SK-N-SH (cell line): ENCODE measurements at regions not wholly inside any gene's neighbourhood (a gene's known extent, or its start where the extent isn't known, plus 50 kb on each side); places are given as distances from the start of the nearest gene placed in this dataset.

Source experiments
- CTCF ChIA-PET: fragments of 300-600, 350-600 bp; formaldehyde crosslinking; extraction: SDS; loops from one replicate; lab custom pipeline; 2021; lab: Yijun Ruan, JAX
- POLR2A ChIA-PET: fragments of 350-600 bp; sonication (Branson Sonifier 250); formaldehyde crosslinking; extraction: SDS; loops from one replicate; lab custom pipeline; 2020; ENCODE audit warnings: antibody characterized with exemption, inconsistent platforms; lab: Yijun Ruan, JAX
- DNase-seq: peaks from one replicate; pipeline ENCODE4 v3.0.0; 2012
- H2AFZ ChIP-seq: fragments of 200-600 bp; sonication (generic); 2 replicates; pipeline ENCODE4 v1.8.1; 2016; ENCODE audit warnings: antibody characterized with exemption, mild to moderate bottlenecking, low read depth
- H3F3A ChIP-seq: fragments of 200-600 bp; sonication (generic); replicated peaks from 2 replicates; pipeline ENCODE3; 2016; ENCODE audit warnings: antibody characterized with exemption, mild to moderate bottlenecking; ENCODE audit not compliant: insufficient read depth
- H3K27ac ChIP-seq, 2 experiments: fragments of 200-500 bp in 1 of 2; fragments of 200-600 bp in 1 of 2; sonication (Bioruptor generic) in 1 of 2; sonication (generic), shearing (Covaris generic) in 1 of 2; 2 replicates each; pipeline versions ENCODE4 v1.5.1 to v1.6.1; 2014 to 2016; ENCODE audit warnings: low read depth in 2 of 2, inconsistent platforms in 1 of 2, low read length in 1 of 2, mild to moderate bottlenecking in 1 of 2, mixed read lengths in 1 of 2
- H3K27me3 ChIP-seq: fragments of 200-600 bp; sonication (generic), shearing (Covaris generic); 2 replicates; pipeline ENCODE4 v1.6.1; 2016; ENCODE audit warnings: mixed run types; ENCODE audit not compliant: insufficient read depth
- H3K36me3 ChIP-seq, 2 experiments: fragments of 200-500 bp in 1 of 2; fragments of 200-600 bp in 1 of 2; sonication (Bioruptor generic) in 1 of 2; sonication (generic) in 1 of 2; replicated peaks in 1 of 2; 2 replicates each; pipeline versions ENCODE3 to v1.5.1; 2014 to 2016; ENCODE audit warnings: low read length in 1 of 2, mild to moderate bottlenecking in 1 of 2; ENCODE audit not compliant: insufficient read depth in 2 of 2, control insufficient read depth in 1 of 2
- H3K4me1 ChIP-seq, 2 experiments: fragments of 200-500 bp in 1 of 2; fragments of 200-600 bp in 1 of 2; sonication (Bioruptor generic) in 1 of 2; sonication (generic), shearing (Covaris generic) in 1 of 2; 2 replicates each; pipeline versions ENCODE4 v1.5.1 to v1.6.1; 2014 to 2016; ENCODE audit warnings: low read depth in 1 of 2, low read length in 1 of 2, mixed run types in 1 of 2; ENCODE audit not compliant: insufficient read depth in 2 of 2, control insufficient read depth in 1 of 2
- H3K4me2 ChIP-seq: fragments of 200-600 bp; sonication (generic), shearing (Covaris generic); 2 replicates; pipeline ENCODE4 v1.6.1; 2017; ENCODE audit warnings: mixed run types
- H3K4me3 ChIP-seq, 2 experiments: fragments of 200-500 bp in 1 of 2; fragments of 200-600 bp in 1 of 2; sonication (Bioruptor generic) in 1 of 2; sonication (generic), shearing (Covaris generic) in 1 of 2; 2 replicates each; pipeline versions ENCODE4 v1.5.1 to v1.8.1; 2014 to 2016; ENCODE audit warnings: low read depth in 2 of 2, inconsistent platforms in 1 of 2, low read length in 1 of 2, mild to moderate bottlenecking in 1 of 2, mixed read lengths in 1 of 2, moderate library complexity in 1 of 2
- H3K79me2 ChIP-seq: fragments of 200-600 bp; sonication (generic); 2 replicates; pipeline ENCODE4 v1.8.1; 2017; ENCODE audit warnings: mild to moderate bottlenecking; ENCODE audit not compliant: insufficient read depth
- H3K9ac ChIP-seq: fragments of 200-600 bp; sonication (generic); 2 replicates; pipeline ENCODE4 v1.6.1; 2017; ENCODE audit warnings: mixed run types
- H3K9me2 ChIP-seq: fragments of 200-600 bp; sonication (generic); 2 replicates; pipeline ENCODE4 v1.6.1; 2017; ENCODE audit warnings: mixed run types
- H3K9me3 ChIP-seq: fragments of 200-600 bp; sonication (generic); 2 replicates; pipeline ENCODE4 v1.6.1; 2017; ENCODE audit warnings: mixed run types, mild to moderate bottlenecking, moderate library complexity
- H4K20me1 ChIP-seq: fragments of 200-600 bp; sonication (generic); 2 replicates; pipeline ENCODE4 v1.6.1; 2017; ENCODE audit warnings: mild to moderate bottlenecking, mixed run types; ENCODE audit not compliant: insufficient read depth
- CHD2 ChIP-seq: fragments of 150-350 bp; IDR thresholded peaks from 2 replicates; pipeline ENCODE4 v1.6.1; 2018; ENCODE audit warnings: low read length; ENCODE audit not compliant: partially characterized antibody
- EP300 ChIP-seq, 2 experiments: IDR thresholded peaks; 2 replicates each; pipeline versions ENCODE4 v1.4.0 to v1.6.1; 2012; ENCODE audit warnings: borderline replicate concordance in 1 of 2, low read depth in 1 of 2, low read length in 1 of 2
- FOSL2 ChIP-seq: IDR thresholded peaks from 2 replicates; pipeline ENCODE4 v1.4.0; 2012; ENCODE audit warnings: low read depth, mild to moderate bottlenecking, moderate library complexity, borderline replicate concordance
- FOXJ3 ChIP-seq: sonication (generic); formaldehyde crosslinking; IDR thresholded peaks from 2 replicates; pipeline ENCODE4 v1.5.1; 2020; ENCODE audit warnings: mild to moderate bottlenecking, missing genetic modification reagents
- FOXM1 ChIP-seq: IDR thresholded peaks from 2 replicates; pipeline ENCODE4 v1.4.0; 2012; ENCODE audit warnings: low read depth, mild to moderate bottlenecking
- GATA2 ChIP-seq: sonication (generic); formaldehyde crosslinking; IDR thresholded peaks from 2 replicates; pipeline ENCODE4 v1.5.0; 2020; ENCODE audit warnings: mild to moderate bottlenecking, missing genetic modification reagents
- JUND ChIP-seq: IDR thresholded peaks from 2 replicates; pipeline ENCODE4 v1.4.0; 2012
- MAX ChIP-seq: IDR thresholded peaks from 2 replicates; pipeline ENCODE4 v1.4.0; 2012; ENCODE audit warnings: low read depth
- NRF1 ChIP-seq: IDR thresholded peaks from 2 replicates; pipeline ENCODE4 v1.6.1; 2012; ENCODE audit warnings: low read depth, mild to moderate bottlenecking, low read length
- PBX3 ChIP-seq: IDR thresholded peaks from 2 replicates; pipeline ENCODE4; 2012
- POLR2AphosphoS5 ChIP-seq: IDR thresholded peaks from 2 replicates; pipeline ENCODE4 v1.6.1; 2012; ENCODE audit warnings: low read depth, low read length
- RCOR1 ChIP-seq: fragments of 150-350 bp; IDR thresholded peaks from 2 replicates; pipeline ENCODE4 v1.6.1; 2017; ENCODE audit warnings: antibody characterized with exemption, low read length
- RFX5 ChIP-seq: IDR thresholded peaks from 2 replicates; pipeline ENCODE4 v1.6.1; 2012; ENCODE audit warnings: mild to moderate bottlenecking, improper control_type of control experiment, low read length
- RXRA ChIP-seq: IDR thresholded peaks from 2 replicates; pipeline ENCODE4 v1.4.0; 2012; ENCODE audit warnings: low read depth, mild to moderate bottlenecking, borderline replicate concordance
- TAF1 ChIP-seq: IDR thresholded peaks from 2 replicates; pipeline ENCODE4 v1.6.1; 2012; ENCODE audit warnings: low read depth, mild to moderate bottlenecking, low read length, moderate library complexity, borderline replicate concordance
- TEAD4 ChIP-seq: IDR thresholded peaks from 2 replicates; pipeline ENCODE4 v1.4.0; 2012; ENCODE audit warnings: mild to moderate bottlenecking, borderline replicate concordance; ENCODE audit not compliant: insufficient read depth
- YY1 ChIP-seq: IDR thresholded peaks from 2 replicates; pipeline ENCODE4 v1.4.0; 2012; ENCODE audit warnings: low read depth, mild to moderate bottlenecking
- ZBTB33 ChIP-seq: IDR thresholded peaks from 2 replicates; pipeline ENCODE4 v1.4.0; 2012; ENCODE audit warnings: low read depth, borderline replicate concordance
- WGBS: methylation state at CpG from one replicate; pipeline ENCODE4 v1.1.6; 2017; ENCODE audit warnings: low lambda C conversion rate; 5-methylcytosine and 5-hydroxymethylcytosine counted together

DNA sequence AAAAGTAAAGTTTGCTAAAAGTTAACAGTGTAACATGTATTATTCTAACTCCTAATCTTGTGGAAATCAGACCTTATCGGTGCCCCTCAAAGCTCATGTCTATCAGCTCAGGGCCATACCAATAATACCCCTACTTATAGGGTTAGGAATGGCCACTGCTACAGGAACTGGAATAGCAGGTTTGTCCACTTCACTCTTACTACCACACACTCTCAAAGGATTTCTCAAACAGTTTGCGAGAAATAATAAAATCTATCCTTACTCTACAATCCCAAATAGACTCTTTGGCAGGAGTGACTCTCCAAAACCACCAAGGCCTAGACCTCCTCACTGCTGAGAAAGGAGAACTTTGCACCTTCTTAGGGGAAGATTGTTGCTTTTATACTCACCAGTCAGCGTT, 1677.7 kb downstream of the OLFM4 start:
- POLR2A ChIA-PET, result no interaction called here
- no peaks in the 10 kb centered on the region for H3K27me3 ChIP-seq
- no peak for DNase-seq

GRCh38 chr13:54709546-54709945, 1680.9 kb downstream of the OLFM4 start:
- H3K4me2 ChIP-seq, result no peak overlapping the region
- no peaks in the 10 kb centered on the region for H4K20me1 ChIP-seq
- no peaks in the 10 kb centered on the region for H3K9me3 ChIP-seq
- no peak overlapping the region for H3K4me3 ChIP-seq
- H3K36me3 ChIP-seq, result no peaks in the 10 kb centered on the region
- H3K9me2 ChIP-seq, result no peaks in the 10 kb centered on the region
- H3K27me3 ChIP-seq, result no peaks in the 10 kb centered on the region
- DNase-seq, result no peak
- no peak overlapping the region for H3K27ac ChIP-seq
- CTCF ChIA-PET, result no interaction called here
- H3K9ac ChIP-seq, result no peak overlapping the region
- H3F3A ChIP-seq, result no peaks in the 10 kb centered on the region
- H2AFZ ChIP-seq, result no peak overlapping the region
- H3K4me1 ChIP-seq, result no peaks in the 10 kb centered on the region
- TF ChIP-seq FOXJ3 (CRISPR knock-in tag), result no peak
- no peak for TF ChIP-seq FOXM1
- no peak for TF ChIP-seq PBX3
- TF ChIP-seq EP300 (IDR thresholded peaks at IDR 0.05; ENCODE audit: borderline replicate concordance in 1 of 2, low read depth in 1 of 2, low read length in 1 of 2), result no peak
- no peak for TF ChIP-seq GATA2 (CRISPR knock-in tag)
- POLR2A ChIA-PET, result no interaction called here
- H3K79me2 ChIP-seq, result no peaks in the 10 kb centered on the region

More for the DNA sequence above, 1677.7 kb downstream of the OLFM4 start:
- Histone ChIP-seq H3K27ac (no peak overlapping the region), H4K20me1 (no peaks in the 10 kb centered on the region), H3K4me3 (no peak overlapping the region), H3K9me3 (no peaks in the 10 kb centered on the region), H2AFZ (no peak overlapping the region), H3K36me3 (no peaks in the 10 kb centered on the region), H3K4me2 (no peak overlapping the region), H3K4me1 (no peaks in the 10 kb centered on the region), H3K9me2 (no peaks in the 10 kb centered on the region), H3K9ac (no peak overlapping the region), H3F3A (no peaks in the 10 kb centered on the region), H3K79me2 (no peaks in the 10 kb centered on the region)
- no peak for TF ChIP-seq YY1
- TF ChIP-seq TAF1, result no peak
- CTCF ChIA-PET, result no interaction called here
- WGBS, result 5% methylated on average over 3 of the region's 3 CpGs

DNA sequence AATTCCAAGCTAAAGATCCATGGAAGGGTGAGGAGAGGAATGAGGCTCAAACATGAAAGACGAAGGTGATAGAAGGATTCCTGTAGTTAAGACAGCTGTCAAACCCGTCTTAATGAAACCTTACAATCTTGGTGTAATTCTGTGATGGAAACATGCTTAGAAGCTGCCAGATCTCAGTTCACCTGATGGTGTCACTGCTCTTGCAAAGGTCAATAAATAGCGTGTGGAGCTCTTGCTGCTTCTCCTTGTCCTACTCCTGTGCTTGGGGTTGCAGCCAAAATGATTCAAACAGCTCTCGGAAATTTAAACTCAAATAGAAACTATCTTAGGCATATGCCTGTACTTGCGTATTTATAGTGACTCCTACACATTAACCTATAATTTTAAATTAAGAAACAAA, 1705.0 kb downstream of the OLFM4 start:
- CTCF ChIA-PET, result no interaction called here
- Histone ChIP-seq H2AFZ (no peak overlapping the region), H3K36me3 (no peaks in the 10 kb centered on the region), H3F3A (no peaks in the 10 kb centered on the region), H3K4me1 (no peaks in the 10 kb centered on the region), H3K4me3 (no peak overlapping the region), H4K20me1 (no peaks in the 10 kb centered on the region), H3K9me2 (no peaks in the 10 kb centered on the region), H3K9ac (no peak overlapping the region), H3K27ac (no peak overlapping the region), H3K27me3 (no peaks in the 10 kb centered on the region), H3K4me2 (no peak overlapping the region), H3K9me3 (no peaks in the 10 kb centered on the region), H3K79me2 (no peaks in the 10 kb centered on the region)
- 3% methylated on average over 5 of the region's 5 CpGs for WGBS
- TF ChIP-seq MAX, result no peak
- no peak for TF ChIP-seq FOXM1
- no peak for TF ChIP-seq GATA2 (CRISPR knock-in tag)
- TF ChIP-seq ZBTB33, result no peak
- no peak for TF ChIP-seq RXRA
- TF ChIP-seq RFX5, result no peak
- no peak for TF ChIP-seq TEAD4
- no peak for TF ChIP-seq PBX3
- TF ChIP-seq POLR2AphosphoS5, result no peak
- TF ChIP-seq CHD2, result no peak
- no peak for TF ChIP-seq JUND
- TF ChIP-seq NRF1, result no peak
- TF ChIP-seq FOSL2, result no peak
- TF ChIP-seq YY1, result no peak
- TF ChIP-seq RCOR1, result no peak
- no peak for DNase-seq
- POLR2A ChIA-PET, result no interaction called here
